NCI-H69 (cell line): ENCODE measurements at regions not wholly inside any gene's neighbourhood (a gene's known extent, or its start where the extent isn't known, plus 50 kb on each side); places are given as distances from the start of the nearest gene placed in this dataset.
"Not testable (repeated sequence)": the region's sequence is repeated elsewhere in the genome, so short reads cannot be mapped to it uniquely, and the experiment has no call there.

Source experiments
- DNase-seq: peaks from one replicate; lab custom pipeline; 2025; lab: John Stamatoyannopoulos, UW

GRCh38 chr4:3589946-3590924 is 58.0 kb upstream of the LRPAP1 start:
- peak; percentile 82 for DNase-seq

GRCh38 chr4:3589379-3589778 is 57.2 kb upstream of the LRPAP1 start:
- DNase-seq = not testable (repeated sequence)

- DNase-seq = peak; percentile 79
Observed at GRCh38 chr4:3588517-3589194, 56.4 kb upstream of the LRPAP1 start.

GRCh38 chr4:3586596-3586995 is 54.4 kb upstream of the LRPAP1 start:
- DNase-seq = not testable (repeated sequence)

GRCh38 chr4:3585567-3585966 is 53.3 kb upstream of the LRPAP1 start:
- DNase-seq = peak; percentile 65

GRCh38 chr4:3582091-3582475 is 49.9 kb upstream of the LRPAP1 start:
- DNase-seq = no peak
